GM21717 (cell line): ENCODE measurements at regions not wholly inside any gene's neighbourhood (a gene's known extent, or its start where the extent isn't known, plus 50 kb on each side); places are given as distances from the start of the nearest gene placed in this dataset.
"Not testable (repeated sequence)": the region's sequence is repeated elsewhere in the genome, so short reads cannot be mapped to it uniquely, and the experiment has no call there.

Experiments
- ATAC-seq: cut with Tn5 transposase; IDR thresholded peaks from one replicate; pipeline ENCODE4 v1.9.1; 2021; ENCODE audit warnings: mild to moderate bottlenecking, moderate library complexity; ENCODE audit not compliant: unreplicated experiment

GRCh38 chr7:65722361-65722792 is 150.5 kb upstream of the VKORC1L1 start:
- ATAC-seq = no peak

- not testable (repeated sequence) for ATAC-seq
These were observed 145.7 kb upstream of the VKORC1L1 start for GRCh38 chr7:65727182-65727581.

GRCh38 chr7:65731129-65731528 is 141.7 kb upstream of the VKORC1L1 start:
- ATAC-seq = no peak

- no peak for ATAC-seq
These were observed 141.3 kb upstream of the VKORC1L1 start for GRCh38 chr7:65731562-65732035.

GRCh38 chr7:65744406-65744805 is 128.5 kb upstream of the VKORC1L1 start:
- no peak for ATAC-seq

- no peak for ATAC-seq
These were observed 126.5 kb upstream of the VKORC1L1 start for GRCh38 chr7:65746398-65746669.

GRCh38 chr7:65749039-65749438 is 123.8 kb upstream of the VKORC1L1 start:
- no peak for ATAC-seq

- ATAC-seq = no peak
These were observed 123.4 kb upstream of the VKORC1L1 start for GRCh38 chr7:65749518-65749917.

- ATAC-seq = peak; percentile 98
These were observed 122.1 kb upstream of the VKORC1L1 start for GRCh38 chr7:65750511-65751344.

GRCh38 chr7:65754070-65754469 is 118.8 kb upstream of the VKORC1L1 start:
- ATAC-seq = not testable (repeated sequence)

GRCh38 chr7:65758991-65759390 is 113.9 kb upstream of the VKORC1L1 start:
- ATAC-seq = not testable (repeated sequence)

- not testable (repeated sequence) for ATAC-seq
These were observed 110.2 kb upstream of the VKORC1L1 start for GRCh38 chr7:65762712-65763111.

- ATAC-seq = not testable (repeated sequence)
These were observed 109.8 kb upstream of the VKORC1L1 start for GRCh38 chr7:65763114-65763513.

- ATAC-seq = peak; percentile 97
These were observed 102.2 kb upstream of the VKORC1L1 start for GRCh38 chr7:65770473-65771225.

- ATAC-seq = peak; percentile 4
These were observed 101.7 kb upstream of the VKORC1L1 start for GRCh38 chr7:65771226-65771569.

- not testable (repeated sequence) for ATAC-seq
These were observed 96.2 kb upstream of the VKORC1L1 start for GRCh38 chr7:65776677-65777076.

- ATAC-seq = not testable (repeated sequence)
These were observed 82.9 kb upstream of the VKORC1L1 start for GRCh38 chr7:65789943-65790342.

GRCh38 chr7:65791788-65792187 is 81.1 kb upstream of the VKORC1L1 start:
- not testable (repeated sequence) for ATAC-seq

GRCh38 chr7:65792726-65793125 is 80.1 kb upstream of the VKORC1L1 start:
- not testable (repeated sequence) for ATAC-seq

- ATAC-seq = not testable (repeated sequence)
These were observed 78.0 kb upstream of the VKORC1L1 start for GRCh38 chr7:65794671-65795391.

GRCh38 chr7:65795392-65795716 is 77.5 kb upstream of the VKORC1L1 start:
- ATAC-seq = not testable (repeated sequence)

- no peak for ATAC-seq
These were observed 76.7 kb upstream of the VKORC1L1 start for GRCh38 chr7:65796205-65796604.
